Type B pancreatic cell (in vitro differentiated cells): ENCODE measurements at regions not wholly inside any gene's neighbourhood (a gene's known extent, or its start where the extent isn't known, plus 50 kb on each side); places are given as distances from the start of the nearest gene placed in this dataset.

Source experiments
- DNase-seq: peaks from one replicate; pipeline ENCODE4 v3.0.0; 2021; ENCODE audit warnings: mixed read lengths; ENCODE audit not compliant: unreplicated experiment; ENCODE audit errors: extremely low spot score
- H3K27ac Mint-ChIP-seq: 2 replicates; pipeline ENCODE4 v1.8.0; 2021; ENCODE audit warnings: mild to moderate bottlenecking, mixed read lengths
- H3K27me3 Mint-ChIP-seq: 2 replicates; pipeline ENCODE4 v1.8.0; 2021; ENCODE audit warnings: mixed read lengths
- H3K36me3 Mint-ChIP-seq: 2 replicates; pipeline ENCODE4 v1.8.0; 2021; ENCODE audit warnings: mixed read lengths
- H3K4me1 Mint-ChIP-seq: one replicate; pipeline ENCODE4 v1.8.0; 2021; ENCODE audit warnings: mixed read lengths; ENCODE audit not compliant: unreplicated experiment
- H3K4me3 Mint-ChIP-seq: 2 replicates; pipeline ENCODE4 v1.8.0; 2021; ENCODE audit warnings: mild to moderate bottlenecking, mixed read lengths
- H3K9me3 Mint-ChIP-seq: 2 replicates; pipeline ENCODE4 v1.8.0; 2021; ENCODE audit warnings: mixed read lengths
- CTCF ChIP-seq: fragments of 200-600 bp; sonication (generic); conservative IDR thresholded peaks from 2 replicates; pipeline ENCODE4 v1.5.0; 2021; ENCODE audit warnings: antibody characterized with exemption, mild to moderate bottlenecking

- Mint-ChIP-seq H3K36me3 (no peaks in the 10 kb centered on the region), H3K4me1 (peaks cover 17% of the 10 kb centered on the region), H3K9me3 (no peaks in the 10 kb centered on the region), H3K27me3 (no peaks in the 10 kb centered on the region), H3K4me3 (no peak overlapping the region), H3K27ac (no peak overlapping the region)
- no peak for DNase-seq
- no peak for TF ChIP-seq CTCF
Measured at GRCh38 chr9:15113288-15113687, 193.7 kb downstream of the TTC39B start.

- Mint-ChIP-seq H3K9me3 (no peaks in the 10 kb centered on the region), H3K36me3 (no peaks in the 10 kb centered on the region), H3K27ac (no peak overlapping the region), H3K27me3 (no peaks in the 10 kb centered on the region), H3K4me1 (peaks cover 4% of the 10 kb centered on the region), H3K4me3 (no peak overlapping the region)
- no peak for DNase-seq
- no peak for TF ChIP-seq CTCF
Measured at GRCh38 chr9:15111071-15111470, 195.9 kb downstream of the TTC39B start.

GRCh38 chr9:15104826-15105420, 194.7 kb upstream of the FREM1 start:
- peak; percentile 80 for TF ChIP-seq CTCF
- H3K9me3 Mint-ChIP-seq, result peaks cover 4% of the 10 kb centered on the region
- H3K36me3 Mint-ChIP-seq, result no peaks in the 10 kb centered on the region
- H3K4me1 Mint-ChIP-seq, result peaks cover 25% of the 10 kb centered on the region
- DNase-seq, result no peak
- H3K27me3 Mint-ChIP-seq, result peaks cover 3% of the 10 kb centered on the region
- H3K4me3 Mint-ChIP-seq, result no peak overlapping the region
- no peak overlapping the region for H3K27ac Mint-ChIP-seq

GRCh38 chr9:15103290-15103689, 193.1 kb upstream of the FREM1 start:
- Mint-ChIP-seq H3K9me3 (peaks cover 4% of the 10 kb centered on the region), H3K27ac (no peak overlapping the region)

GRCh38 chr9:15101095-15101494, 190.9 kb upstream of the FREM1 start:
- H3K4me1 Mint-ChIP-seq, result peaks cover 27% of the 10 kb centered on the region
- H3K36me3 Mint-ChIP-seq, result no peaks in the 10 kb centered on the region
- no peak for DNase-seq
- peaks cover 3% of the 10 kb centered on the region for H3K27me3 Mint-ChIP-seq
- H3K27ac Mint-ChIP-seq, result no peak overlapping the region
- H3K4me3 Mint-ChIP-seq, result no peak overlapping the region
- peaks cover 4% of the 10 kb centered on the region for H3K9me3 Mint-ChIP-seq
- TF ChIP-seq CTCF, result no peak

More at GRCh38 chr9:15103290-15103689, 193.1 kb upstream of the FREM1 start:
- Mint-ChIP-seq H3K27me3 (peaks cover 3% of the 10 kb centered on the region), H3K36me3 (no peaks in the 10 kb centered on the region), H3K4me3 (no peak overlapping the region), H3K4me1 (peaks cover 27% of the 10 kb centered on the region)
- no peak for TF ChIP-seq CTCF
- DNase-seq, result no peak

GRCh38 chr9:15100571-15100970, 190.3 kb upstream of the FREM1 start:
- DNase-seq, result no peak
- H3K27ac Mint-ChIP-seq, result peak overlapping the region; percentile 49
- H3K36me3 Mint-ChIP-seq, result no peaks in the 10 kb centered on the region
- peaks cover 27% of the 10 kb centered on the region for H3K4me1 Mint-ChIP-seq
- no peak for TF ChIP-seq CTCF
- peaks cover 4% of the 10 kb centered on the region for H3K9me3 Mint-ChIP-seq
- peak overlapping the region; percentile 26 for H3K4me3 Mint-ChIP-seq
- peaks cover 3% of the 10 kb centered on the region for H3K27me3 Mint-ChIP-seq
